ENCODE measurements at regions not wholly inside any gene's neighbourhood (a gene's known extent, or its start where the extent isn't known, plus 50 kb on each side); places are given as distances from the start of the nearest gene placed in this dataset.

DNA sequence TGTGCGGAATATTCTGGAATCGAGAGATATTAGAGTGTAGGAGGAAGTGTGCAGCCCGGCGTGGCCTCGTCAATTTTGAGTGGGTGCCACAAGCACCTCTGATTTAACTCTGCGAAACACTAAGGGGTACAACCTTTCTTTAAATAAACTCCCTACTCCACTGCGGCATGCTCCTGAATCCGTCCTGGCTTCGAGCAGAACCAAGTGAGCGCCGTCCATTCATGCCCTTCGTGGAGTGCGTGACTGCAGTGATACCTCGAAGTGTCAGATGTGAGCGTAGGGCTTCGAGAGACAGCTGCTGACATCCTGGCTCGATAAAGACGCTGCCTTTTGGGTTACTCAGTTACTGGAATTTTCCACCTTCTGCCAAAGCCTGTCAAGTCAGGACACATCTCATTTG, 128.8 kb downstream of the FOXL1 start:
- TF ChIP-seq, protein P1, sequence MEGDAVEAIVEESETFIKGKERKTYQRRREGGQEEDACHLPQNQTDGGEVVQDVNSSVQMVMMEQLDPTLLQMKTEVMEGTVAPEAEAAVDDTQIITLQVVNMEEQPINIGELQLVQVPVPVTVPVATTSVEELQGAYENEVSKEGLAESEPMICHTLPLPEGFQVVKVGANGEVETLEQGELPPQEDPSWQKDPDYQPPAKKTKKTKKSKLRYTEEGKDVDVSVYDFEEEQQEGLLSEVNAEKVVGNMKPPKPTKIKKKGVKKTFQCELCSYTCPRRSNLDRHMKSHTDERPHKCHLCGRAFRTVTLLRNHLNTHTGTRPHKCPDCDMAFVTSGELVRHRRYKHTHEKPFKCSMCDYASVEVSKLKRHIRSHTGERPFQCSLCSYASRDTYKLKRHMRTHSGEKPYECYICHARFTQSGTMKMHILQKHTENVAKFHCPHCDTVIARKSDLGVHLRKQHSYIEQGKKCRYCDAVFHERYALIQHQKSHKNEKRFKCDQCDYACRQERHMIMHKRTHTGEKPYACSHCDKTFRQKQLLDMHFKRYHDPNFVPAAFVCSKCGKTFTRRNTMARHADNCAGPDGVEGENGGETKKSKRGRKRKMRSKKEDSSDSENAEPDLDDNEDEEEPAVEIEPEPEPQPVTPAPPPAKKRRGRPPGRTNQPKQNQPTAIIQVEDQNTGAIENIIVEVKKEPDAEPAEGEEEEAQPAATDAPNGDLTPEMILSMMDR (conservative IDR thresholded peaks at IDR 0.05; ENCODE audit: low read depth, low read length), result no peak
- no peak for TF ChIP-seq EZH2 (IDR thresholded peaks at IDR 0.05; ENCODE audit: borderline replicate concordance, low read depth, low read length, poor library complexity, severe bottlenecking)
